SK-N-SH treated with all-trans-retinoic acid at 6 μM for 48 hours (cell line): ENCODE measurements at regions not wholly inside any gene's neighbourhood (a gene's known extent, or its start where the extent isn't known, plus 50 kb on each side); places are given as distances from the start of the nearest gene placed in this dataset.

Source experiments
- OSR1 ChIP-seq: fragments of 250-450 bp; sonication (Bioruptor Pico); IDR thresholded peaks from 2 replicates; pipeline ENCODE4 v1.8.0; 2022; ENCODE audit warnings: moderate library complexity, mild to moderate bottlenecking, inconsistent platforms
- PATZ1 ChIP-seq: fragments of 250-450 bp; sonication (Bioruptor Pico); IDR thresholded peaks from 2 replicates; pipeline ENCODE4 v1.8.0; 2020; ENCODE audit warnings: mild to moderate bottlenecking, moderate library complexity, borderline replicate concordance
- SNAI2 ChIP-seq: fragments of 250-450 bp; sonication (Bioruptor Pico); IDR thresholded peaks from 2 replicates; pipeline ENCODE4 v1.5.0; 2020; ENCODE audit warnings: mild to moderate bottlenecking, moderate library complexity
- TSHZ2 ChIP-seq: fragments of 250-450 bp; sonication (Bioruptor Pico); IDR thresholded peaks from 2 replicates; pipeline ENCODE4 v1.5.0; 2020; ENCODE audit warnings: mild to moderate bottlenecking, moderate library complexity
- ZNF565 ChIP-seq: fragments of 450-650 bp; formaldehyde crosslinking; conservative IDR thresholded peaks from 2 replicates; pipeline ENCODE4 v1.5.0; 2020; ENCODE audit warnings: low read depth, mild to moderate bottlenecking, moderate library complexity
- ZNF70 ChIP-seq: fragments of 450-650 bp; formaldehyde crosslinking; IDR thresholded peaks from 2 replicates; pipeline ENCODE4 v1.5.0; 2020; ENCODE audit warnings: mild to moderate bottlenecking, moderate library complexity

GRCh38 chr4:117014236-117014635, 71.1 kb downstream of the TRAM1L1 start:
- TF ChIP-seq TSHZ2 (no peak), OSR1 (CRISPR knock-in tag) (no peak), ZNF70 (no peak), PATZ1 (CRISPR knock-in tag) (no peak), ZNF565 (CRISPR knock-in tag) (no peak), SNAI2 (CRISPR knock-in tag) (no peak)
